ENCODE measurements at regions not wholly inside any gene's neighbourhood (a gene's known extent, or its start where the extent isn't known, plus 50 kb on each side); places are given as distances from the start of the nearest gene placed in this dataset.

- DNase-seq (ENCODE audit: low spot score) = no peak
- TF ChIP-seq, protein P1, sequence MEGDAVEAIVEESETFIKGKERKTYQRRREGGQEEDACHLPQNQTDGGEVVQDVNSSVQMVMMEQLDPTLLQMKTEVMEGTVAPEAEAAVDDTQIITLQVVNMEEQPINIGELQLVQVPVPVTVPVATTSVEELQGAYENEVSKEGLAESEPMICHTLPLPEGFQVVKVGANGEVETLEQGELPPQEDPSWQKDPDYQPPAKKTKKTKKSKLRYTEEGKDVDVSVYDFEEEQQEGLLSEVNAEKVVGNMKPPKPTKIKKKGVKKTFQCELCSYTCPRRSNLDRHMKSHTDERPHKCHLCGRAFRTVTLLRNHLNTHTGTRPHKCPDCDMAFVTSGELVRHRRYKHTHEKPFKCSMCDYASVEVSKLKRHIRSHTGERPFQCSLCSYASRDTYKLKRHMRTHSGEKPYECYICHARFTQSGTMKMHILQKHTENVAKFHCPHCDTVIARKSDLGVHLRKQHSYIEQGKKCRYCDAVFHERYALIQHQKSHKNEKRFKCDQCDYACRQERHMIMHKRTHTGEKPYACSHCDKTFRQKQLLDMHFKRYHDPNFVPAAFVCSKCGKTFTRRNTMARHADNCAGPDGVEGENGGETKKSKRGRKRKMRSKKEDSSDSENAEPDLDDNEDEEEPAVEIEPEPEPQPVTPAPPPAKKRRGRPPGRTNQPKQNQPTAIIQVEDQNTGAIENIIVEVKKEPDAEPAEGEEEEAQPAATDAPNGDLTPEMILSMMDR (IDR thresholded peaks at IDR 0.05) = no peak
- no peak for ATAC-seq (ENCODE audit: low FRiP score)
Measured at GRCh38 chr17:72250206-72250605, 129.4 kb downstream of the SOX9 start.

DNA sequence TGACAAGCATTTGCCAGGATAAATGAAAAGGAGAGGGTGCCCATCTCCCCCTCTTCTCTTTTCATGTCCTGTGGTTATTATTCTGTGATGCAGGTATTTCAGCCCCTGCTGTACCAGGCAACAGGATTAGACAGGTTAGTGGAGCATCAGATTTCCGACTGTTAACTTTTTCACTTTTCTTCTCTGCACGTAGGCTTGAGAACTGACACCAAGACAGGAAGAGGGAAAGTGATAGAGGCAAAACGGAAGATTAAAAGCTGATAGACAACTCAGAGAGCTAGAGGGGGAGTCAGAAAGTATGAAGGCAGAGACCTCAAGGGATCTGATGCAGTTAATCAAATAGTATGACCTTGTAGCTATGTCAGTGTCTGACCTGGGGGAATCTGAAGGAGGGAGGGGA is 132.8 kb downstream of the SOX9 start:
- DNase-seq (ENCODE audit: low spot score) = no peak
- ATAC-seq (ENCODE audit: low FRiP score) = no peak
- TF ChIP-seq, protein P1 (IDR thresholded peaks at IDR 0.05) = no peak

DNA sequence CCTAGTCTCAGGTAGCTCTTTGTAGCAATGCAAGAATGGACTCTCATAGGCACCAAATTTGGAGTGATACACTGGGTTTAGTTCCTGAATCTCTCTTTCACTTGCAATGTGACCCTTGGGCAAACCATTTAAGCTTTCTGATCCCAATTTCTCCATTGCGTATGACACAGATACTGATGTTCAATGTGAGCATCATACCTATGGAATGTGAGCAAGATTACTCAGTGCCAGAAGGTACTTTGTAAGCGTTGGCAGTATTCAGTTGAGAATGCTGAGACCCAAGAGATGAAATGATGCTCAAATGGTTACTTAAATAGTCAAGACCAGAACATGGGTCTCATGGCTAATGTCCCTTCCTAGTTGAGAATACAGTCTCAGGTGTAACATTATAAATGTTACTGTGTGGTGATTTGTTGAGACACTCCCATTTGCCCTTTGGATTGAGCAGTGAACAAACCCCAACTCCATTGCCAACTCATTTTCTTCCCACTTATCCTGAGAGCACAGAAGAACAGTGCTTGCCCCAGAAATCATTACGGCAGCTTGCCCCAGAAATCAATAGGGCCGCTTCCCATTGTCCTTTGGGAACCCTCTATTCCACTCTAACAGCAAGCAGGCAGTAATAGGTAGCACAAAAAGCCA is 134.1 kb downstream of the SOX9 start:
- ATAC-seq (ENCODE audit: low FRiP score) (no peak), DNase-seq (ENCODE audit: low spot score) (no peak)
- TF ChIP-seq, protein P1 (IDR thresholded peaks at IDR 0.05) = no peak

GRCh38 chr17:72255481-72255880 is 134.7 kb downstream of the SOX9 start:
- TF ChIP-seq, protein P1 (IDR thresholded peaks at IDR 0.05) = no peak
- ATAC-seq (ENCODE audit: low FRiP score) (no peak), DNase-seq (ENCODE audit: low spot score) (no peak)

DNA sequence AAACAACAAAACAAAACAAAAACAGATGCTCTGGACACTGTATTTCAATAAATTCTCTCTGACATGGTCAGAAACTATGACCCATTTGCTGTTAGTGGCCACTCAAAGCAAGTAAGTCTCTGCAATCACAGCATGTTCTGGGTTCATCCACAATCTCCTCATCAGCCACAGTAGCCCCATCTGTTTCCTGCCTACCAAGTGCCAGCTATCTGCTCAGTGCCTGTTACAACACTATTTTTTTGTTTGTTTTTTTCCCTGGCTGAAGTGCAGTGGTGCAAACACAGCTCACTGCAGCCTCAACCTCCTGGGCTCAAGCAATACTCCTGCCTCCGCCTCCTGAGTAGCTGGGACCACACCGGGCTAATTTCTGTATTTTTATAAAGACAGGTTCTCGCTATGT is 137.9 kb downstream of the SOX9 start:
- ATAC-seq (ENCODE audit: low FRiP score) (no peak), DNase-seq (ENCODE audit: low spot score) (no peak)
- TF ChIP-seq, protein P1 (IDR thresholded peaks at IDR 0.05) = no peak

DNA sequence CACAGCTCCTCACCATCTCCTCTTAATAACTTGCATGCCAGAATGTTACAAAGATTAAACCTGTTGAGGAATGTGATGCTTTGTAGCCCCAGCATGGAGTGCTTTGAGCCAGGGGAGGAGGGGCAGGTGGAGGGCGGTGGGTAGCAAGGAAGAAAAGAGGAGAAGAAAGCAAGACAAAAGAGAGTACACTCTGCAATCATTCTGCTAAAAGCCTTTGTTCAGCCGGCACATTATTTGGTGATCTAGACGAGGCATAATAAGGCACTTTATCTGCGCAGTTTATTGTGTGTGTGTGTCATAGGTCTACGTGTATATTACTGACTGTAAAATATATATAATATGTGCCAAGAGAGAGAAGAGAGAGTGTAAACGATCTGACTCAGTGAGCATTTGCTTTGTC is 139.1 kb downstream of the SOX9 start:
- ATAC-seq (ENCODE audit: low FRiP score) = no peak
- DNase-seq (ENCODE audit: low spot score) = no peak
- TF ChIP-seq, protein P1 (IDR thresholded peaks at IDR 0.05) = no peak

DNA sequence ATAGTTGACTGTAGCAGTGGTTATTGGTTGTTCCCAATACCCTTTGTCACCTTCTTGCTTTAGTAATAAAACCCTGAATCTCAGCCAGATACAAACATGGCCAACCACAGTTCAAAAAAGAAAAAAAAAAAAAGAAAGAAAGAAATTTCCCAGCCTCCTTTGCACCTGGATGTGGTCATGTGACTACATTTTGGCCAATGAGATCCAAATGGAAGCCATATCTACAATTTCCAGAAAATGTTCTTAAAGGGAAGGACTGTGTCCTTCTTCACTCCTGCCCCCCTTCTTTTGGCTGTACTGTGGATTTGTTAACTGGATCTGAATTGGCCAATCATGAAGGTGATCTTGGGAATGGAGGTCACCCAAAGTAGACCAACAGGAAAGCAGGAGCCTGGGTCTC is 141.9 kb downstream of the SOX9 start:
- TF ChIP-seq, protein P1 (IDR thresholded peaks at IDR 0.05) = no peak
- DNase-seq (ENCODE audit: low spot score) = no peak
- ATAC-seq (ENCODE audit: low FRiP score) = no peak
